ENCODE measurements at regions not wholly inside any gene's neighbourhood (a gene's known extent, or its start where the extent isn't known, plus 50 kb on each side); places are given as distances from the start of the nearest gene placed in this dataset.

- TF ChIP-seq, protein P1, sequence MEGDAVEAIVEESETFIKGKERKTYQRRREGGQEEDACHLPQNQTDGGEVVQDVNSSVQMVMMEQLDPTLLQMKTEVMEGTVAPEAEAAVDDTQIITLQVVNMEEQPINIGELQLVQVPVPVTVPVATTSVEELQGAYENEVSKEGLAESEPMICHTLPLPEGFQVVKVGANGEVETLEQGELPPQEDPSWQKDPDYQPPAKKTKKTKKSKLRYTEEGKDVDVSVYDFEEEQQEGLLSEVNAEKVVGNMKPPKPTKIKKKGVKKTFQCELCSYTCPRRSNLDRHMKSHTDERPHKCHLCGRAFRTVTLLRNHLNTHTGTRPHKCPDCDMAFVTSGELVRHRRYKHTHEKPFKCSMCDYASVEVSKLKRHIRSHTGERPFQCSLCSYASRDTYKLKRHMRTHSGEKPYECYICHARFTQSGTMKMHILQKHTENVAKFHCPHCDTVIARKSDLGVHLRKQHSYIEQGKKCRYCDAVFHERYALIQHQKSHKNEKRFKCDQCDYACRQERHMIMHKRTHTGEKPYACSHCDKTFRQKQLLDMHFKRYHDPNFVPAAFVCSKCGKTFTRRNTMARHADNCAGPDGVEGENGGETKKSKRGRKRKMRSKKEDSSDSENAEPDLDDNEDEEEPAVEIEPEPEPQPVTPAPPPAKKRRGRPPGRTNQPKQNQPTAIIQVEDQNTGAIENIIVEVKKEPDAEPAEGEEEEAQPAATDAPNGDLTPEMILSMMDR (IDR thresholded peaks at IDR 0.05; ENCODE audit: low read depth, low read length), result no peak
- no peak for TF ChIP-seq EZH2phosphoT487 (IDR thresholded peaks at IDR 0.05; ENCODE audit: low read depth)
Observed at GRCh38 chr3:25915673-25916072, 125.8 kb downstream of the OXSM start.

Measured in OCI-LY3 (cell line).